ENCODE measurements at regions not wholly inside any gene's neighbourhood (a gene's known extent, or its start where the extent isn't known, plus 50 kb on each side); places are given as distances from the start of the nearest gene placed in this dataset.

DNA sequence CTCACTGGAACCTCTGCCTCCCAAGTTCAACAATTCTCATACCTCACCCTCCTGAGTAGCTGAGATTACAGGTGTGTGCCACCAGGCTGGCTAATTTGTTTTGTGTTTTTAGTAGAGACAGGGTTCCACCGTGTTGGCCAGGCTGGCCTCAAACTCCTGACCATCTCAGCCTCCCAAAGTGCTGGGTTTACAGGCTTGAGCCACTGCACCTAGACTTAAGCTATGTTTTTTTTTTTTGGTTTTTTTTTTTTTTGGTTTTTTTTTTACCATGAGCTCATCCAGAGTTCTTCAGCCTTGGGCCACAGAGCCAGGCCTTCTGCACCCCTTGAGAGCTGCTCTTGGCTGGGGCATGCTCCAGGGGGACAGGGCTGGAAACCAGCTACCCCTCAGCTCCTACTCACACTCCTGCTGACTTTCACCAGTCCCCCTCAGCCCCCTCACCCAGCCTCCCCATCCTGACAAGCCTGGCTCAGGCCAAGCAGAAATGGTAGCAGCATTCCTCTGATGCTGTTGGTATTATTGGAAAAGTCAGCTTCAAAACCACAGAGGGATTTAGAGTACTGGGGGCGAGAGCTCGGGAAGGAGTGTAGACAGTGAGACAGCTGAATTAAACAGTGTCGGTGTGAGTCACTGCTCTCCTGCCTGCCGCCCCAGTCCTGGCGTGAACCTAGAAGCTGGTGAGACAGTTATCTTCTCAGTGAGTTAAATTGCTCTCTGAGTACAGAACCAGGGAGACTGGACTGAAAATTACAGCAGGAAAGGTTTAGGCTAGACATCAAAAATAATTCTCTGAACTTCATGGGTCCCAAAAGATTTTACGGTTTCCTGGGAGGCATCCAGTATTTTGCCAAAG is 63.7 kb downstream of the NAV1 start:
- no peaks in the 10 kb centered on the region for H3K4me1 ChIP-seq (ENCODE audit: low read depth, poor library complexity, severe bottlenecking)
- TF ChIP-seq, protein P1, sequence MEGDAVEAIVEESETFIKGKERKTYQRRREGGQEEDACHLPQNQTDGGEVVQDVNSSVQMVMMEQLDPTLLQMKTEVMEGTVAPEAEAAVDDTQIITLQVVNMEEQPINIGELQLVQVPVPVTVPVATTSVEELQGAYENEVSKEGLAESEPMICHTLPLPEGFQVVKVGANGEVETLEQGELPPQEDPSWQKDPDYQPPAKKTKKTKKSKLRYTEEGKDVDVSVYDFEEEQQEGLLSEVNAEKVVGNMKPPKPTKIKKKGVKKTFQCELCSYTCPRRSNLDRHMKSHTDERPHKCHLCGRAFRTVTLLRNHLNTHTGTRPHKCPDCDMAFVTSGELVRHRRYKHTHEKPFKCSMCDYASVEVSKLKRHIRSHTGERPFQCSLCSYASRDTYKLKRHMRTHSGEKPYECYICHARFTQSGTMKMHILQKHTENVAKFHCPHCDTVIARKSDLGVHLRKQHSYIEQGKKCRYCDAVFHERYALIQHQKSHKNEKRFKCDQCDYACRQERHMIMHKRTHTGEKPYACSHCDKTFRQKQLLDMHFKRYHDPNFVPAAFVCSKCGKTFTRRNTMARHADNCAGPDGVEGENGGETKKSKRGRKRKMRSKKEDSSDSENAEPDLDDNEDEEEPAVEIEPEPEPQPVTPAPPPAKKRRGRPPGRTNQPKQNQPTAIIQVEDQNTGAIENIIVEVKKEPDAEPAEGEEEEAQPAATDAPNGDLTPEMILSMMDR (conservative IDR thresholded peaks at IDR 0.05; ENCODE audit: low read depth, low read length), result no peak
- no peak overlapping the region for H3K4me2 ChIP-seq
- no peak overlapping the region for H3K27ac ChIP-seq
- H2AFZ ChIP-seq (ENCODE audit: low read depth), result no peak overlapping the region
- H3K4me3 ChIP-seq (IDR thresholded peaks at IDR 0.05; ENCODE audit: insufficient read depth, low read depth, low read length), result no peak overlapping the region
- H3K9ac ChIP-seq, result no peak overlapping the region
- no peaks in the 10 kb centered on the region for H4K20me1 ChIP-seq (ENCODE audit: insufficient read depth)
- no peaks in the 10 kb centered on the region for H3K79me2 ChIP-seq (ENCODE audit: insufficient read depth, low read depth)
- no peaks in the 10 kb centered on the region for H3K27me3 ChIP-seq (ENCODE audit: insufficient read depth, low read depth)
- no peaks in the 10 kb centered on the region for H3K36me3 ChIP-seq (ENCODE audit: insufficient read depth)

DNA sequence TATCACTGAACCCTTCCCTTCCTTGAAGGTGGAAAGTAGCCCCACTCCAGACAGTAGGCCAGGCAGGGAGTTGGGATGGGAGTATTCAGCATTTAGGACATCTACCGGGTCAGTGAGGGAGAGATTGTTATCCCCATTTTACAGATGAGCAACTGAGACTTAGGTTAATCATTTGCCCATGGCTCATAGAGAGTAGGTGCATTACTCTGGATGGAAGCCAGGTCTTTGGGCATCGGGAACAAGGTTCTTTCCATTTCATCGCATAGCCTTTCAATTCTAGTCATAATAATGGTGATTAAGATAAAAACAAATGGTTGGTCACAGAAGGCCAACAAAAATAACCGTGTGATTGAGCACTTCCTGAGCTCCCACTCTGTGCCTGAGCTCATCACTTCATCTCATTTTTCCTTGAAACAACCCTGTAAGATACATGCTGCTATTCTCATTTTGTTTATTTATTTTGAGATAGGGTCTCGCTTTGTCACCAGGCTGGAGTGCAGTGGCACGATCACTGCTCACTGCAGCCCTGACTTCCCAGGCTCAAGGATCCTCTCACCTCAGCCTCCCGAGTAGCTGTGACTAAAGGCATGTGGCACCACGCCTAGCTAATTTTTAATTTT is 64.8 kb downstream of the NAV1 start:
- Histone ChIP-seq H3K4me3 (IDR thresholded peaks at IDR 0.05; ENCODE audit: insufficient read depth, low read depth, low read length) (no peak overlapping the region), H3K27ac (no peak overlapping the region), H3K4me1 (ENCODE audit: low read depth, poor library complexity, severe bottlenecking) (no peaks in the 10 kb centered on the region), H3K9ac (no peak overlapping the region), H3K36me3 (ENCODE audit: insufficient read depth) (no peaks in the 10 kb centered on the region), H2AFZ (ENCODE audit: low read depth) (no peak overlapping the region), H3K4me2 (no peak overlapping the region), H4K20me1 (ENCODE audit: insufficient read depth) (no peaks in the 10 kb centered on the region), H3K27me3 (ENCODE audit: insufficient read depth, low read depth) (no peaks in the 10 kb centered on the region), H3K79me2 (ENCODE audit: insufficient read depth, low read depth) (no peaks in the 10 kb centered on the region)
- TF ChIP-seq, protein P1 (conservative IDR thresholded peaks at IDR 0.05; ENCODE audit: low read depth, low read length), result no peak

DNA sequence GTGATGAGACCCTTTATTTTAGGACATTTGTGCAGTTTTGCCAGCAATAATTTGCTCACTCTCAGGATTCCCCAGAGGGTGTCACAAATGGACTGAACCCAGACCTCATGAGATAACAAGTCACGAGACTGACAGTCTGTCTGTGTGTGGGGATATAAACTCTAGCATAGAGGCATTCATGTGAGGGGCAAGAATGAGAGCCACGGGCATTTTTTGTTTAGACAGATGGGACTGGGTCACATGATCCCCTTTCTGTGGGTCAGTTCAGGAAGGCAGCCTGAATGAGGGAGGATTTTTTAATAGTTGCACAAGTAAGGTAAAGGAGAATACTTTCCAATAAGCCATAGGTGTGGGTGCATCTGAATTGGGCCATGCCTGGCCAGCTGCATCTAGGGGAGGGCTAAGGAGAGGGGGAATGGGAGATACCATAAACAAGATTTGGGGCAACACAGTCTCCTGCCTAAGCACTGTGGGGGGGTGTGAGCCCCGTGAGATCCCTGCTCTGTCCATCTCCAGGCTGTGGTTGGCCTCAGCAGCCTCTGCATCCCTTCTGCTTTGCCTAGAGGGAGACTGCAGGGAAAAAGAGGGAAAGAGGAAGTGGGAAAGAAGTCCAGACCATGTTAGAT is 66.6 kb downstream of the NAV1 start:
- Histone ChIP-seq H3K4me2 (no peak overlapping the region), H4K20me1 (ENCODE audit: insufficient read depth) (no peaks in the 10 kb centered on the region), H3K27ac (no peak overlapping the region), H3K36me3 (ENCODE audit: insufficient read depth) (no peaks in the 10 kb centered on the region), H3K9ac (no peak overlapping the region), H3K4me1 (ENCODE audit: low read depth, poor library complexity, severe bottlenecking) (no peaks in the 10 kb centered on the region), H2AFZ (ENCODE audit: low read depth) (no peak overlapping the region), H3K4me3 (IDR thresholded peaks at IDR 0.05; ENCODE audit: insufficient read depth, low read depth, low read length) (no peak overlapping the region), H3K27me3 (ENCODE audit: insufficient read depth, low read depth) (no peaks in the 10 kb centered on the region), H3K79me2 (ENCODE audit: insufficient read depth, low read depth) (no peaks in the 10 kb centered on the region)
- TF ChIP-seq, protein P1 (conservative IDR thresholded peaks at IDR 0.05; ENCODE audit: low read depth, low read length), result no peak

GRCh38 chr1:201606096-201606495 is 67.2 kb downstream of the NAV1 start:
- Histone ChIP-seq H3K4me1 (ENCODE audit: low read depth, poor library complexity, severe bottlenecking) (no peaks in the 10 kb centered on the region), H3K79me2 (ENCODE audit: insufficient read depth, low read depth) (no peaks in the 10 kb centered on the region), H3K27ac (no peak overlapping the region), H4K20me1 (ENCODE audit: insufficient read depth) (no peaks in the 10 kb centered on the region), H3K4me2 (no peak overlapping the region), H3K9ac (no peak overlapping the region), H3K36me3 (ENCODE audit: insufficient read depth) (no peaks in the 10 kb centered on the region), H3K4me3 (IDR thresholded peaks at IDR 0.05; ENCODE audit: insufficient read depth, low read depth, low read length) (no peak overlapping the region), H3K27me3 (ENCODE audit: insufficient read depth, low read depth) (no peaks in the 10 kb centered on the region), H2AFZ (ENCODE audit: low read depth) (no peak overlapping the region)
- TF ChIP-seq, protein P1 (conservative IDR thresholded peaks at IDR 0.05; ENCODE audit: low read depth, low read length), result no peak
